Astrocyte of the cerebellum (primary cell): ENCODE measurements at regions not wholly inside any gene's neighbourhood (a gene's known extent, or its start where the extent isn't known, plus 50 kb on each side); places are given as distances from the start of the nearest gene placed in this dataset.

ENCODE experiments used
- DNase-seq: peaks from one replicate; pipeline ENCODE4 v3.0.0-alpha.2; 2011; ENCODE audit warnings: low read depth
- H3K4me3 ChIP-seq: 2 replicates; pipeline ENCODE4 v1.5.1; 2011; ENCODE audit warnings: mild to moderate bottlenecking, low read depth, low read length, moderate library complexity
- CTCF ChIP-seq: IDR thresholded peaks from 2 replicates; pipeline ENCODE4 v1.5.1; 2012; ENCODE audit warnings: low read length, low read depth, moderate library complexity, mild to moderate bottlenecking; ENCODE audit errors: missing control alignments
- in situ Hi-C: cut with HindIII; loops from 2 replicates; pipeline ENCODE4 v1.10.0; 2017; ENCODE audit warnings: low sequenced_read_pairs

- TF ChIP-seq CTCF: no peak
- no peak overlapping the region for H3K4me3 ChIP-seq
- in situ Hi-C loops: no loop called here
- no peak for DNase-seq
These were observed 107.4 kb downstream of the FAM204A start for GRCh38 chr10:118234683-118235082.

- no peak for DNase-seq
- in situ Hi-C loops: no loop called here
- no peak overlapping the region for H3K4me3 ChIP-seq
- TF ChIP-seq CTCF: no peak
These were observed 121.7 kb downstream of the FAM204A start for GRCh38 chr10:118220346-118220850.

- in situ Hi-C loops: no loop called here
- no peak for TF ChIP-seq CTCF
- no peak overlapping the region for H3K4me3 ChIP-seq
- DNase-seq: no peak
These were observed 123.6 kb downstream of the FAM204A start for GRCh38 chr10:118218562-118218961.

GRCh38 chr10:118216571-118217170, 125.5 kb downstream of the FAM204A start:
- TF ChIP-seq CTCF: no peak
- H3K4me3 ChIP-seq: no peak overlapping the region
- DNase-seq: no peak
- in situ Hi-C loops: no loop called here

- in situ Hi-C loops: no loop called here
- DNase-seq: no peak
- H3K4me3 ChIP-seq: no peak overlapping the region
- TF ChIP-seq CTCF: no peak
These were observed 126.1 kb downstream of the FAM204A start for GRCh38 chr10:118216020-118216419.

- DNase-seq: no peak
- H3K4me3 ChIP-seq: no peak overlapping the region
- in situ Hi-C loops: no loop called here
- TF ChIP-seq CTCF: no peak
These were observed 127.3 kb downstream of the FAM204A start for GRCh38 chr10:118214776-118215175.
